Stimulated activated CD4-positive, alpha-beta T cell treated with anti-CD3 and anti-CD28 coated beads, Interleukin-2, amount 100 ng/mL, for 24 hours (primary cell): ENCODE measurements at regions not wholly inside any gene's neighbourhood (a gene's known extent, or its start where the extent isn't known, plus 50 kb on each side); places are given as distances from the start of the nearest gene placed in this dataset.

Experiments used
- DNase-seq, 2 donors: peaks; one replicate each; pipeline ENCODE4 v3.0.0-alpha.2; 2020

- DNase-seq = no peak
Observed at GRCh38 chr13:95456815-95457214, 95.7 kb upstream of the CLDN10 start.

GRCh38 chr13:95457294-95457693 is 95.2 kb upstream of the CLDN10 start:
- DNase-seq = no peak

- no peak for DNase-seq
Observed at GRCh38 chr13:95462801-95463200, 89.7 kb upstream of the CLDN10 start.

- DNase-seq = no peak
Observed at GRCh38 chr13:95463531-95463930, 89.0 kb upstream of the CLDN10 start.

GRCh38 chr13:95470574-95471366 is 81.8 kb upstream of the CLDN10 start:
- DNase-seq = no peak

- DNase-seq = no peak
Observed at GRCh38 chr13:95471960-95472359, 80.6 kb upstream of the CLDN10 start.

- DNase-seq = no peak
Observed at GRCh38 chr13:95474992-95475391, 77.5 kb upstream of the CLDN10 start.

GRCh38 chr13:95477187-95477586 is 75.3 kb upstream of the CLDN10 start:
- DNase-seq = no peak

- DNase-seq = no peak
Observed at GRCh38 chr13:95479731-95480130, 72.8 kb upstream of the CLDN10 start.

- peak in 1 of 2 donors; percentile 38 for DNase-seq
Observed at GRCh38 chr13:95480131-95480545, 72.4 kb upstream of the CLDN10 start.

- no peak for DNase-seq
Observed at GRCh38 chr13:95480791-95481780, 71.4 kb upstream of the CLDN10 start.

- DNase-seq = no peak
Observed at GRCh38 chr13:95484052-95484451, 68.5 kb upstream of the CLDN10 start.

GRCh38 chr13:95485045-95485517 is 67.4 kb upstream of the CLDN10 start:
- no peak for DNase-seq

- no peak for DNase-seq
Observed at GRCh38 chr13:95485518-95486144, 66.9 kb upstream of the CLDN10 start.

- no peak for DNase-seq
Observed at GRCh38 chr13:95492044-95492801, 60.3 kb upstream of the CLDN10 start.

GRCh38 chr13:95494082-95494681 is 58.3 kb upstream of the CLDN10 start:
- DNase-seq = no peak

- no peak for DNase-seq
Observed at GRCh38 chr13:95496485-95496884, 56.0 kb upstream of the CLDN10 start.

GRCh38 chr13:95497381-95497807 is 55.1 kb upstream of the CLDN10 start:
- no peak for DNase-seq

- DNase-seq = no peak
Observed at GRCh38 chr13:95498886-95499285, 53.6 kb upstream of the CLDN10 start.

GRCh38 chr13:95499811-95500712 is 52.5 kb upstream of the CLDN10 start:
- no peak for DNase-seq

GRCh38 chr13:95502216-95502615 is 50.3 kb upstream of the CLDN10 start:
- no peak for DNase-seq
